SU-DHL-6 (cell line): ENCODE measurements at regions not wholly inside any gene's neighbourhood (a gene's known extent, or its start where the extent isn't known, plus 50 kb on each side); places are given as distances from the start of the nearest gene placed in this dataset.

Experiments used
- H2AFZ ChIP-seq: fragments of 200-600 bp; sonication (generic); 2 replicates; pipeline ENCODE4 v1.6.1; 2014; ENCODE audit warnings: low read depth, mild to moderate bottlenecking, moderate library complexity, mixed read lengths, antibody characterized with exemption, low read length; ENCODE audit not compliant: severe bottlenecking
- H3F3A ChIP-seq: fragments of 200-600 bp; shearing (Covaris generic); 2 replicates; pipeline ENCODE4 v1.6.0; 2016; ENCODE audit warnings: antibody characterized with exemption, mild to moderate bottlenecking; ENCODE audit not compliant: insufficient read depth
- H3K27ac ChIP-seq: fragments of 200-600 bp; sonication (generic); 2 replicates; pipeline ENCODE4 v1.5.1; 2016; ENCODE audit warnings: low read depth, mild to moderate bottlenecking, low read length, moderate library complexity, mixed read lengths
- H3K27me3 ChIP-seq: fragments of 200-600 bp; sonication (generic), shearing (Covaris generic); 2 replicates; pipeline ENCODE4 v1.6.0; 2014; ENCODE audit warnings: mild to moderate bottlenecking, low read length
- H3K36me3 ChIP-seq: fragments of 200-600 bp; sonication (generic); 2 replicates; pipeline ENCODE4 v1.6.1; 2014; ENCODE audit warnings: mild to moderate bottlenecking, low read length, mixed read lengths
- H3K4me2 ChIP-seq: fragments of 300-600, 200-600 bp; shearing (Covaris generic), sonication (generic); 2 replicates; pipeline ENCODE4 v1.6.0; 2014; ENCODE audit warnings: low read length, low read depth, mild to moderate bottlenecking; ENCODE audit not compliant: poor library complexity, severe bottlenecking
- H3K4me3 ChIP-seq: fragments of 200-600 bp; sonication (generic); 2 replicates; pipeline ENCODE4 v1.5.1; 2014; ENCODE audit warnings: antibody characterized with exemption, low read length, mild to moderate bottlenecking, mixed read lengths; ENCODE audit not compliant: insufficient read depth, poor library complexity, severe bottlenecking
- H3K79me2 ChIP-seq: fragments of 200-600 bp; sonication (generic); 2 replicates; pipeline ENCODE4 v1.6.1; 2014; ENCODE audit warnings: mild to moderate bottlenecking, low read length, moderate library complexity; ENCODE audit not compliant: insufficient read depth
- H3K9ac ChIP-seq: fragments of 200-600 bp; sonication (generic); 2 replicates; pipeline ENCODE4 v1.7.0; 2014; ENCODE audit warnings: mild to moderate bottlenecking, low read length
- H3K9me2 ChIP-seq: fragments of 200-600 bp; sonication (generic); replicated peaks from 2 replicates; pipeline ENCODE4 v1.6.1; 2014; ENCODE audit warnings: low read length; ENCODE audit not compliant: insufficient read depth
- H3K9me3 ChIP-seq: fragments of 200-600 bp; sonication (generic); 2 replicates; pipeline ENCODE4 v1.6.1; 2014; ENCODE audit warnings: low read length, mixed read lengths; ENCODE audit not compliant: insufficient read depth
- H4K20me1 ChIP-seq: fragments of 200-600 bp; sonication (generic); 2 replicates; pipeline ENCODE4 v1.6.1; 2014; ENCODE audit warnings: low read depth, mild to moderate bottlenecking, antibody characterized with exemption, low read length, moderate library complexity, mixed read lengths
- EZH2phosphoT487 ChIP-seq: fragments of 200-600 bp; sonication (generic), shearing (Covaris generic); conservative IDR thresholded peaks from 2 replicates; pipeline ENCODE4 v1.6.1; 2018; ENCODE audit warnings: mild to moderate bottlenecking, antibody characterized with exemption, low read length, moderate library complexity, mixed read lengths
- TF ChIP-seq, protein P1 (sequence below): fragments of 200-600 bp; sonication (generic); IDR thresholded peaks from one replicate; pipeline ENCODE4 v1.5.1; 2017; ENCODE audit warnings: antibody characterized with exemption, mild to moderate bottlenecking, low read length, moderate library complexity; ENCODE audit not compliant: insufficient read depth, poor library complexity, severe bottlenecking

GRCh38 chr9:12922224-12922866 lies 147.5 kb downstream of the LURAP1L start:
- Histone ChIP-seq H3K9me2 (no peaks in the 10 kb centered on the region), H3K27me3 (no peaks in the 10 kb centered on the region), H3K9me3 (no peaks in the 10 kb centered on the region), H3K36me3 (no peaks in the 10 kb centered on the region), H3K9ac (no peak overlapping the region), H2AFZ (no peak overlapping the region), H3K4me3 (no peak overlapping the region), H3K27ac (no peak overlapping the region), H4K20me1 (no peaks in the 10 kb centered on the region), H3K79me2 (no peaks in the 10 kb centered on the region), H3F3A (no peaks in the 10 kb centered on the region), H3K4me2 (no peak overlapping the region)
- no peak for TF ChIP-seq EZH2phosphoT487
- TF ChIP-seq, protein P1, sequence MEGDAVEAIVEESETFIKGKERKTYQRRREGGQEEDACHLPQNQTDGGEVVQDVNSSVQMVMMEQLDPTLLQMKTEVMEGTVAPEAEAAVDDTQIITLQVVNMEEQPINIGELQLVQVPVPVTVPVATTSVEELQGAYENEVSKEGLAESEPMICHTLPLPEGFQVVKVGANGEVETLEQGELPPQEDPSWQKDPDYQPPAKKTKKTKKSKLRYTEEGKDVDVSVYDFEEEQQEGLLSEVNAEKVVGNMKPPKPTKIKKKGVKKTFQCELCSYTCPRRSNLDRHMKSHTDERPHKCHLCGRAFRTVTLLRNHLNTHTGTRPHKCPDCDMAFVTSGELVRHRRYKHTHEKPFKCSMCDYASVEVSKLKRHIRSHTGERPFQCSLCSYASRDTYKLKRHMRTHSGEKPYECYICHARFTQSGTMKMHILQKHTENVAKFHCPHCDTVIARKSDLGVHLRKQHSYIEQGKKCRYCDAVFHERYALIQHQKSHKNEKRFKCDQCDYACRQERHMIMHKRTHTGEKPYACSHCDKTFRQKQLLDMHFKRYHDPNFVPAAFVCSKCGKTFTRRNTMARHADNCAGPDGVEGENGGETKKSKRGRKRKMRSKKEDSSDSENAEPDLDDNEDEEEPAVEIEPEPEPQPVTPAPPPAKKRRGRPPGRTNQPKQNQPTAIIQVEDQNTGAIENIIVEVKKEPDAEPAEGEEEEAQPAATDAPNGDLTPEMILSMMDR: no peak

- Histone ChIP-seq H3F3A (no peaks in the 10 kb centered on the region), H3K79me2 (no peaks in the 10 kb centered on the region), H3K4me2 (no peak overlapping the region), H3K4me3 (no peak overlapping the region), H3K9me2 (no peaks in the 10 kb centered on the region), H3K27me3 (no peaks in the 10 kb centered on the region), H3K9ac (no peak overlapping the region), H4K20me1 (no peaks in the 10 kb centered on the region), H3K9me3 (no peaks in the 10 kb centered on the region), H2AFZ (no peak overlapping the region), H3K27ac (no peak overlapping the region), H3K36me3 (no peaks in the 10 kb centered on the region)
- no peak for TF ChIP-seq EZH2phosphoT487
- TF ChIP-seq, protein P1: no peak
Observed at GRCh38 chr9:12923468-12924009, 148.7 kb downstream of the LURAP1L start.

DNA sequence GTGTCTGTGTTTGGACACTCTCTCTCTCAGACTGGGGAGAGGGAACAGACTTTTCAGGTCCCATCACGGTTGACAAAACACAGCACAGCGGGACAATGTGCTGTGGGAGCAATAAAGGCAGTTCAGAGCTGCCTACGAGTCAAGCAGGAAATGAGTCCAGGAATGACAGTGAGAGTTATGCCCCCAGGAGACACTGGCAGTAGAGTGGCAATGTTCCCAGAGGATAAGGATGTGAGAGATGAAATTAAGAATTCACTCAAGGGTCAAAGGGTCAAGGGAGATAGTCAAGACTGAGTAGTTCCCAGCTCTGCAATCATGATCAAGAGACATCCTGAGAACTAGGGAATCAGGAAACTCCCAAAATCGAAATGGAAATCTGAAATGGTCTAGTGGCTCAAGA lies 156.1 kb downstream of the LURAP1L start:
- Histone ChIP-seq H4K20me1 (no peaks in the 10 kb centered on the region), H3K9me2 (no peaks in the 10 kb centered on the region), H3K9me3 (no peaks in the 10 kb centered on the region), H3K9ac (no peak overlapping the region), H3F3A (no peaks in the 10 kb centered on the region), H3K36me3 (no peaks in the 10 kb centered on the region), H3K79me2 (no peaks in the 10 kb centered on the region), H2AFZ (no peak overlapping the region), H3K4me2 (no peak overlapping the region), H3K27me3 (no peaks in the 10 kb centered on the region), H3K27ac (no peak overlapping the region), H3K4me3 (no peak overlapping the region)
- TF ChIP-seq, protein P1: no peak
- no peak for TF ChIP-seq EZH2phosphoT487
